Neural cell (in vitro differentiated cells): ENCODE measurements at regions not wholly inside any gene's neighbourhood (a gene's known extent, or its start where the extent isn't known, plus 50 kb on each side); places are given as distances from the start of the nearest gene placed in this dataset.

Experiments
- H2AFZ ChIP-seq: fragments of 200-600, 300-800 bp; sonication (generic), shearing (Covaris generic); 2 replicates; pipeline ENCODE4 v1.6.0; 2014; ENCODE audit warnings: low read depth, mild to moderate bottlenecking, antibody characterized with exemption, low read length, moderate library complexity
- H3F3A ChIP-seq: fragments of 200-600 bp; shearing (Covaris generic); 2 replicates; pipeline ENCODE4 v1.6.1; 2016; ENCODE audit warnings: mild to moderate bottlenecking, moderate library complexity, mixed read lengths, antibody characterized with exemption, low read length; ENCODE audit not compliant: insufficient read depth, poor library complexity, severe bottlenecking
- H3K27ac ChIP-seq: fragments of 200-600, 300-800 bp; sonication (generic), shearing (Covaris generic); 2 replicates; pipeline ENCODE4 v1.5.1; 2014; ENCODE audit warnings: mild to moderate bottlenecking, low read length, moderate library complexity
- H3K27me3 ChIP-seq: fragments of 300-800, 200-600 bp; sonication (generic), shearing (Covaris generic); 2 replicates; pipeline ENCODE4 v1.6.0; 2014; ENCODE audit warnings: mild to moderate bottlenecking, low read depth, low read length, moderate library complexity; ENCODE audit not compliant: insufficient read depth
- H3K36me3 ChIP-seq: fragments of 300-800, 200-600 bp; sonication (generic), shearing (Covaris generic); 2 replicates; pipeline ENCODE4 v1.5.1; 2014; ENCODE audit warnings: mild to moderate bottlenecking, antibody characterized with exemption, low read length, moderate library complexity; ENCODE audit not compliant: insufficient read depth
- H3K4me2 ChIP-seq: fragments of 300-800, 200-600 bp; sonication (generic), shearing (Covaris generic); 2 replicates; pipeline ENCODE4 v1.6.0; 2014; ENCODE audit warnings: mild to moderate bottlenecking, low read length
- H3K4me3 ChIP-seq: fragments of 300-800, 200-600 bp; sonication (generic), shearing (Covaris generic); 2 replicates; pipeline ENCODE4 v1.5.1; 2014; ENCODE audit warnings: mild to moderate bottlenecking, low read length, moderate library complexity
- H3K79me2 ChIP-seq: fragments of 200-600 bp; shearing (Covaris generic); replicated peaks from 2 replicates; pipeline ENCODE4 v1.6.0; 2014; ENCODE audit warnings: mild to moderate bottlenecking, low read length, moderate library complexity; ENCODE audit not compliant: insufficient read depth
- H3K9ac ChIP-seq: fragments of 300-800, 200-600 bp; sonication (generic), shearing (Covaris generic); 2 replicates; pipeline ENCODE4 v1.6.1; 2016; ENCODE audit warnings: mild to moderate bottlenecking, low read length, mixed read lengths
- H3K9me2 ChIP-seq: fragments of 200-600 bp; shearing (Covaris generic); 2 replicates; pipeline ENCODE4 v1.6.1; 2016; ENCODE audit warnings: mild to moderate bottlenecking, low read length, mixed read lengths; ENCODE audit not compliant: insufficient read depth
- H3K9me3 ChIP-seq: fragments of 200-600, 300-800 bp; sonication (generic), shearing (Covaris generic); 2 replicates; pipeline ENCODE4 v1.6.1; 2016; ENCODE audit warnings: mild to moderate bottlenecking, mixed run types, low read length, moderate library complexity, mixed read lengths
- H4K20me1 ChIP-seq: fragments of 200-600 bp; shearing (Covaris generic); 2 replicates; pipeline ENCODE4 v1.6.1; 2016; ENCODE audit warnings: mild to moderate bottlenecking, mixed run types; ENCODE audit not compliant: insufficient read depth
- CTCF ChIP-seq: fragments of 450-650 bp; IDR thresholded peaks from 2 replicates; pipeline ENCODE4 v1.5.1; 2014; ENCODE audit warnings: antibody characterized with exemption, mild to moderate bottlenecking, moderate library complexity; ENCODE audit not compliant: poor library complexity, severe bottlenecking
- EP300 ChIP-seq: fragments of 450-650 bp; conservative IDR thresholded peaks from 2 replicates; pipeline ENCODE4 v1.6.1; 2014; ENCODE audit warnings: antibody characterized with exemption, mild to moderate bottlenecking, moderate library complexity; ENCODE audit not compliant: poor library complexity, severe bottlenecking
- EZH2 ChIP-seq: fragments of 200-600, 300-800 bp; shearing (Covaris generic), sonication (generic); IDR thresholded peaks from 2 replicates; pipeline ENCODE4 v1.6.1; 2014; ENCODE audit warnings: antibody characterized with exemption, low read length, borderline replicate concordance, mild to moderate bottlenecking; ENCODE audit not compliant: insufficient read depth, poor library complexity, severe bottlenecking
- MXI1 ChIP-seq: fragments of 450-650 bp; conservative IDR thresholded peaks from 2 replicates; pipeline ENCODE4 v1.6.1; 2014; ENCODE audit warnings: antibody characterized with exemption, mild to moderate bottlenecking; ENCODE audit not compliant: poor library complexity, severe bottlenecking
- POLR2AphosphoS5 ChIP-seq: IDR thresholded peaks from 2 replicates; pipeline ENCODE4 v1.6.1; 2012
- RAD21 ChIP-seq: fragments of 450-650 bp; conservative IDR thresholded peaks from 2 replicates; pipeline ENCODE4 v1.6.1; 2014; ENCODE audit warnings: antibody characterized with exemption, mild to moderate bottlenecking, moderate library complexity
- REST ChIP-seq: IDR thresholded peaks from 2 replicates; pipeline ENCODE4 v1.6.1; 2012; ENCODE audit warnings: borderline replicate concordance
- SMC3 ChIP-seq: fragments of 450-650 bp; conservative IDR thresholded peaks from 2 replicates; pipeline ENCODE4 v1.6.1; 2014; ENCODE audit warnings: antibody characterized with exemption, mild to moderate bottlenecking, moderate library complexity; ENCODE audit not compliant: poor library complexity
- TAF1 ChIP-seq: IDR thresholded peaks from 2 replicates; pipeline ENCODE4 v1.6.1; 2012; ENCODE audit warnings: low read depth

- TF ChIP-seq REST, result no peak
- no peak for TF ChIP-seq POLR2AphosphoS5
- TF ChIP-seq TAF1, result no peak
These were observed 390.4 kb downstream of the MCTP2 start (continued) for GRCh38 chr15:94621736-94622135.

GRCh38 chr15:94626949-94627348, 395.6 kb downstream of the MCTP2 start:
- Histone ChIP-seq H3K9me3 (no peaks in the 10 kb centered on the region), H3K9ac (no peak overlapping the region), H3K27ac (no peak overlapping the region), H3K36me3 (no peaks in the 10 kb centered on the region), H3K9me2 (no peaks in the 10 kb centered on the region), H2AFZ (no peak overlapping the region), H3K4me2 (no peak overlapping the region), H4K20me1 (no peaks in the 10 kb centered on the region), H3F3A (no peaks in the 10 kb centered on the region), H3K79me2 (no peaks in the 10 kb centered on the region), H3K4me3 (no peak overlapping the region), H3K27me3 (no peaks in the 10 kb centered on the region)
- TF ChIP-seq SMC3, result no peak

GRCh38 chr15:94631608-94632007, 400.2 kb downstream of the MCTP2 start:
- no peaks in the 10 kb centered on the region for H3K36me3 ChIP-seq
- H3K9me3 ChIP-seq, result no peaks in the 10 kb centered on the region
- no peak overlapping the region for H3K27ac ChIP-seq
- H3K9me2 ChIP-seq, result no peaks in the 10 kb centered on the region
- H3K79me2 ChIP-seq, result no peaks in the 10 kb centered on the region
- no peak overlapping the region for H3K4me3 ChIP-seq
- no peaks in the 10 kb centered on the region for H4K20me1 ChIP-seq
- TF ChIP-seq EP300, result no peak
- no peaks in the 10 kb centered on the region for H3F3A ChIP-seq
- no peaks in the 10 kb centered on the region for H3K27me3 ChIP-seq
- H3K9ac ChIP-seq, result no peak overlapping the region
- H2AFZ ChIP-seq, result no peak overlapping the region
- no peak overlapping the region for H3K4me2 ChIP-seq

- Histone ChIP-seq H3K9me3 (no peaks in the 10 kb centered on the region), H3F3A (no peaks in the 10 kb centered on the region), H3K9me2 (no peaks in the 10 kb centered on the region), H3K36me3 (no peaks in the 10 kb centered on the region), H3K4me3 (no peak overlapping the region), H3K4me2 (no peak overlapping the region), H3K9ac (no peak overlapping the region), H3K27ac (no peak overlapping the region), H3K27me3 (no peaks in the 10 kb centered on the region), H2AFZ (no peak overlapping the region), H4K20me1 (no peaks in the 10 kb centered on the region), H3K79me2 (no peaks in the 10 kb centered on the region)
- TF ChIP-seq CTCF (no peak), EP300 (no peak), RAD21 (no peak), REST (no peak), POLR2AphosphoS5 (no peak), TAF1 (no peak), MXI1 (no peak), EZH2 (no peak), SMC3 (no peak)
These were observed 406.8 kb downstream of the MCTP2 start for GRCh38 chr15:94638183-94638582.
